ENCODE measurements at regions not wholly inside any gene's neighbourhood (a gene's known extent, or its start where the extent isn't known, plus 50 kb on each side); places are given as distances from the start of the nearest gene placed in this dataset.

DNA sequence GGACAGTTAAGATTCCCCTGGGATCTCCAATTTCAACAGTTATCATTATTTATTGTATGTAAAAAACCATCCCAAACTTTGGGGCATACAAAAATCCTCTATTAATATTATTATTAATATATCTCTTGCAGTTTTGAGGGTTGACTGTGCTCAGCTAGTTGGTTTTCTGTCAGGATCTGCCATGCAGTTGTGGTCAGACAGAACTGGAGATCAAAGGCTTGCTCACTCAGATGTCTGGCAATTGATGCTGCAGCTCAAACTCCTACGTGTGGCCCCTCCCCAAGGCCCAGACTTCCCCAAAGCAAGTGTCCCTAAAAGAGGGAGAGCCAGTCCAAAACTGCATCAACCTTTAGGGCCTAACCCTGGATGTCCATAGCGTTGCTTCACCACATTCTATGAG, 204.7 kb downstream of the TTC32 start:
- Histone ChIP-seq H3K27me3 (replicated peaks; ENCODE audit: control insufficient read depth, insufficient read depth, low read length) (no peaks in the 10 kb centered on the region), H3K4me3 (replicated peaks; ENCODE audit: low read depth, low read length) (no peak overlapping the region), H3K36me3 (ENCODE audit: control insufficient read depth, insufficient read depth, low read length) (no peaks in the 10 kb centered on the region)
- no peak for DNase-seq (ENCODE audit: extremely low read depth, insufficient read length)
- TF ChIP-seq, protein P1, sequence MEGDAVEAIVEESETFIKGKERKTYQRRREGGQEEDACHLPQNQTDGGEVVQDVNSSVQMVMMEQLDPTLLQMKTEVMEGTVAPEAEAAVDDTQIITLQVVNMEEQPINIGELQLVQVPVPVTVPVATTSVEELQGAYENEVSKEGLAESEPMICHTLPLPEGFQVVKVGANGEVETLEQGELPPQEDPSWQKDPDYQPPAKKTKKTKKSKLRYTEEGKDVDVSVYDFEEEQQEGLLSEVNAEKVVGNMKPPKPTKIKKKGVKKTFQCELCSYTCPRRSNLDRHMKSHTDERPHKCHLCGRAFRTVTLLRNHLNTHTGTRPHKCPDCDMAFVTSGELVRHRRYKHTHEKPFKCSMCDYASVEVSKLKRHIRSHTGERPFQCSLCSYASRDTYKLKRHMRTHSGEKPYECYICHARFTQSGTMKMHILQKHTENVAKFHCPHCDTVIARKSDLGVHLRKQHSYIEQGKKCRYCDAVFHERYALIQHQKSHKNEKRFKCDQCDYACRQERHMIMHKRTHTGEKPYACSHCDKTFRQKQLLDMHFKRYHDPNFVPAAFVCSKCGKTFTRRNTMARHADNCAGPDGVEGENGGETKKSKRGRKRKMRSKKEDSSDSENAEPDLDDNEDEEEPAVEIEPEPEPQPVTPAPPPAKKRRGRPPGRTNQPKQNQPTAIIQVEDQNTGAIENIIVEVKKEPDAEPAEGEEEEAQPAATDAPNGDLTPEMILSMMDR (IDR thresholded peaks at IDR 0.05; ENCODE audit: insufficient read depth, low read length, poor library complexity, severe bottlenecking) = no peak

GRCh38 chr2:19695706-19696105, 206.1 kb downstream of the TTC32 start:
- DNase-seq (ENCODE audit: extremely low read depth, insufficient read length) = no peak

GRCh38 chr2:19691892-19692291, 209.9 kb downstream of the TTC32 start:
- DNase-seq (ENCODE audit: extremely low read depth, insufficient read length) = no peak
- H3K27me3 ChIP-seq (replicated peaks; ENCODE audit: control insufficient read depth, insufficient read depth, low read length) = peaks cover 1% of the 10 kb centered on the region
- no peak overlapping the region for H3K4me3 ChIP-seq (replicated peaks; ENCODE audit: low read depth, low read length)
- H3K36me3 ChIP-seq (ENCODE audit: control insufficient read depth, insufficient read depth, low read length) = no peaks in the 10 kb centered on the region
- TF ChIP-seq, protein P1 (IDR thresholded peaks at IDR 0.05; ENCODE audit: insufficient read depth, low read length, poor library complexity, severe bottlenecking) = no peak

More at GRCh38 chr2:19695706-19696105, 206.1 kb downstream of the TTC32 start:
- TF ChIP-seq, protein P1 (IDR thresholded peaks at IDR 0.05; ENCODE audit: insufficient read depth, low read length, poor library complexity, severe bottlenecking) = no peak
- Histone ChIP-seq H3K4me3 (replicated peaks; ENCODE audit: low read depth, low read length) (no peak overlapping the region), H3K36me3 (ENCODE audit: control insufficient read depth, insufficient read depth, low read length) (no peaks in the 10 kb centered on the region), H3K27me3 (replicated peaks; ENCODE audit: control insufficient read depth, insufficient read depth, low read length) (no peaks in the 10 kb centered on the region; the same call in 1 of the 2 replicates)

- no peak overlapping the region for H3K4me3 ChIP-seq (replicated peaks; ENCODE audit: low read depth, low read length)
- H3K27me3 ChIP-seq (replicated peaks; ENCODE audit: control insufficient read depth, insufficient read depth, low read length) = peaks cover 1% of the 10 kb centered on the region
- no peak for DNase-seq (ENCODE audit: extremely low read depth, insufficient read length)
- no peaks in the 10 kb centered on the region for H3K36me3 ChIP-seq (ENCODE audit: control insufficient read depth, insufficient read depth, low read length)
- TF ChIP-seq, protein P1 (IDR thresholded peaks at IDR 0.05; ENCODE audit: insufficient read depth, low read length, poor library complexity, severe bottlenecking) = no peak
Observed at GRCh38 chr2:19690429-19690828, 211.4 kb downstream of the TTC32 start.

DNA sequence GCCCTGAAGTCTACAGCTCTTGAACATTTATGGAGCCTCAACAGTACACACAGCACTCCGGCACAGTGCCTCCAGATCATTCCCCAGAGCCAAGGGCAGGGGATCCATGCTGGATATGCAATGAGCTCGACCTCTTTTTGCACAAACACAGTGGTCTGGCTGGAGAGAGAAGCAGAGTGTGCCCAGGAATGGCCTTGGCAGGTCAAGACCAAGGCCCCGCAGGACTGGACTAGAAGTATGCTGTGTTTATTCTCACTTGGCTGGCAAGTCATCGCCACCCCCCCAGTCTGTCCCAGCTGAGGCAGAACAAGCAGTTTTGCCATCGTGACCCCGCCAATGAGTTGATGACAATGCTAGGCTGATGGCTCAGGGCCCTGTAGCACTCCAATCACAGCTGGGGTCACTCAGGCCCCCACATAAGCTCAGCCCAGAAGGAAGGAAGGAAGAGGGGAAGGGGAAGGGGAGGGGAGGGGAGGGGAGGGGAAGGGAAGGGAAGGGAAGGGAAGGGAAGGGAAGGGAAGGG, 212.1 kb downstream of the TTC32 start:
- Histone ChIP-seq H3K27me3 (replicated peaks; ENCODE audit: control insufficient read depth, insufficient read depth, low read length) (peaks cover 1% of the 10 kb centered on the region), H3K36me3 (ENCODE audit: control insufficient read depth, insufficient read depth, low read length) (no peaks in the 10 kb centered on the region), H3K4me3 (replicated peaks; ENCODE audit: low read depth, low read length) (no peak overlapping the region)
- no peak for DNase-seq (ENCODE audit: extremely low read depth, insufficient read length)
- TF ChIP-seq, protein P1 (IDR thresholded peaks at IDR 0.05; ENCODE audit: insufficient read depth, low read length, poor library complexity, severe bottlenecking) = no peak

DNA sequence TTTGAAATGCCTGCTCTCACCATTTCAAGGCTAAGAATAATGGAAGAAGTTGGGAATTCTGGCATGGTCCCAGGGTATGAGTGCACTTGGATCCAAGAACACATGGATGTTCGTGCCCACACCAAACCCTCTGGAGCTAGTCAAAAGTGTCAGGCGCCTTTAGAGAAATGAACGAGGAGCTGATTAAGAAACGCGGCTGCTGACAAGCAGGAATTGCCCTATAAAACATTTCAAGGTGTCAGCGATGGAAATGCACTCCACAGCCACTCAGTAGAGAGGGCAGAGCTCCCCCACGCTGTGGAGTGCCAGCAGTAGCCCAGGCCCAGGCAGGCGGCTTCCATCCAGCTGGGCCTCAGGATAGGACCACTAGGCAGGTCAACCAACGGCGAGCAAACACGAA, 213.7 kb downstream of the TTC32 start:
- H3K27me3 ChIP-seq (replicated peaks; ENCODE audit: control insufficient read depth, insufficient read depth, low read length) = peaks cover 1% of the 10 kb centered on the region
- TF ChIP-seq, protein P1 (IDR thresholded peaks at IDR 0.05; ENCODE audit: insufficient read depth, low read length, poor library complexity, severe bottlenecking) = no peak
- no peaks in the 10 kb centered on the region for H3K36me3 ChIP-seq (ENCODE audit: control insufficient read depth, insufficient read depth, low read length)
- DNase-seq (ENCODE audit: extremely low read depth, insufficient read length) = no peak
- no peak overlapping the region for H3K4me3 ChIP-seq (replicated peaks; ENCODE audit: low read depth, low read length)
